ENCODE measurements at regions not wholly inside any gene's neighbourhood (a gene's known extent, or its start where the extent isn't known, plus 50 kb on each side); places are given as distances from the start of the nearest gene placed in this dataset.

DNA sequence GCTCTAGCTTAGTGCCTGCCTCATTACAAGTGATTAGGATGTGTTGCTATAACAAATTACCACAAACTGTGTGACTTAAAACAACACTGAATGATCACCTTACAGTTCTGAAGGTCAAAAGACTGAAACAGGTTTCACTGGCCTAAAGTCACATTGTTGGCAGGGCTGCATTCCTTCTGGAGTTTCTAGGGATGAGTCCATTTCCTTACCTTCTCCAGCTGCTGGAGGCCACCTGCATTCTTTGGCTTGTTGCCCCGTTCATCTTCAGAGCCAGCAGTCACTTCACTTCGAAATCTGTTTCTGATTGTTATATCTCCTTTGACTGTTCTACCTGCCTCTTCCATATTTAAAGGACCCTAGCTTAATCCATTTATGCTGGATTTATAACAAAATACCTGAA lies 69.4 kb upstream of the MTPN start:
- no peak overlapping the region for H3K4me3 ChIP-seq (ENCODE audit: low read depth, low read length)
- ChIA-PET CTCF (no interaction called here), POLR2A (no interaction called here)
- no peak for DNase-seq (ENCODE audit: low read depth, low spot score)
- TF ChIP-seq, protein P1, sequence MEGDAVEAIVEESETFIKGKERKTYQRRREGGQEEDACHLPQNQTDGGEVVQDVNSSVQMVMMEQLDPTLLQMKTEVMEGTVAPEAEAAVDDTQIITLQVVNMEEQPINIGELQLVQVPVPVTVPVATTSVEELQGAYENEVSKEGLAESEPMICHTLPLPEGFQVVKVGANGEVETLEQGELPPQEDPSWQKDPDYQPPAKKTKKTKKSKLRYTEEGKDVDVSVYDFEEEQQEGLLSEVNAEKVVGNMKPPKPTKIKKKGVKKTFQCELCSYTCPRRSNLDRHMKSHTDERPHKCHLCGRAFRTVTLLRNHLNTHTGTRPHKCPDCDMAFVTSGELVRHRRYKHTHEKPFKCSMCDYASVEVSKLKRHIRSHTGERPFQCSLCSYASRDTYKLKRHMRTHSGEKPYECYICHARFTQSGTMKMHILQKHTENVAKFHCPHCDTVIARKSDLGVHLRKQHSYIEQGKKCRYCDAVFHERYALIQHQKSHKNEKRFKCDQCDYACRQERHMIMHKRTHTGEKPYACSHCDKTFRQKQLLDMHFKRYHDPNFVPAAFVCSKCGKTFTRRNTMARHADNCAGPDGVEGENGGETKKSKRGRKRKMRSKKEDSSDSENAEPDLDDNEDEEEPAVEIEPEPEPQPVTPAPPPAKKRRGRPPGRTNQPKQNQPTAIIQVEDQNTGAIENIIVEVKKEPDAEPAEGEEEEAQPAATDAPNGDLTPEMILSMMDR (IDR thresholded peaks at IDR 0.05; ENCODE audit: insufficient read depth, low read length, missing control alignments) = no peak

DNA sequence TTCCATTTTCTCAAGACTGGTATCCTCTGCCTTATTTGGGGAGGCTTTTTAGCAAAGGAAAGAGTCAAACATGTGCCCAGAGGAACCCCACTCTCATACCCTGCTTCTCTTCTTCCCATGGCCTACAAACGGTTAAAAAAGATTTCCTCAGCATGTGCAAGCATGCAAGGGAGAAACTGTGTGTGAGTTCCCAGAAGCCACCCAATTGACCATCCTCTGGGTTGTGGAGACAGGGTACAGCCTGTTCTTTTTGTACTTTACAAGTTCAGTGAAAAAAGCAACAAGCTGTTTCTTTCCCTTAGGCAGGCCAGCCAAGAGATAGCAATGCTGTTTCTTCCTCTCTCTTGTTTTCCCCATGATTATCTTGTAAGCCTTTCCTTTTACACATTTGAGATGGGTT lies 68.8 kb upstream of the MTPN start:
- CTCF ChIA-PET = no interaction called here
- POLR2A ChIA-PET = no interaction called here
- TF ChIP-seq, protein P1 (IDR thresholded peaks at IDR 0.05; ENCODE audit: insufficient read depth, low read length, missing control alignments) = no peak
- no peak overlapping the region for H3K4me3 ChIP-seq (ENCODE audit: low read depth, low read length)
- no peak for DNase-seq (ENCODE audit: low read depth, low spot score)

DNA sequence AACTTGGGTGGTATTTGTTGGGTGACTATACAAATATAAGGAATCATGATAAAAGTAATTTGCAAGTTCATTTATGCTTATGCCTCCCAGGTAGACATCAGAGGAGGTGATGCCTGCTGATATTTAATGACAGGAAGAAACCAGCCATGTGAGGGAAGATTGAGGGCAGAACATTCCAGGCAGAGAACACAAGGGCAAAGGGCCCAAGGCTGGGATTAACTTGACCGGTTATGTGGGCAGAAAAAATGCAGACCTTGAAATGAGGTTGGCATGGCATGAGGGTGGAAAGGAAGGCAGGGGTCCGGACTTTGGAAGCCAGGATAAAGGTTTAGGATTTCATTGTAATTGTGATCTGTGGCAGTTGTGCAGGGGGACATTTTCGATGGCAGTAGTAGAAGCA lies 68.0 kb upstream of the MTPN start:
- TF ChIP-seq, protein P1 (IDR thresholded peaks at IDR 0.05; ENCODE audit: insufficient read depth, low read length, missing control alignments) = no peak
- CTCF ChIA-PET = no interaction called here
- no peak for DNase-seq (ENCODE audit: low read depth, low spot score)
- POLR2A ChIA-PET = no interaction called here
- no peak overlapping the region for H3K4me3 ChIP-seq (ENCODE audit: low read depth, low read length)

DNA sequence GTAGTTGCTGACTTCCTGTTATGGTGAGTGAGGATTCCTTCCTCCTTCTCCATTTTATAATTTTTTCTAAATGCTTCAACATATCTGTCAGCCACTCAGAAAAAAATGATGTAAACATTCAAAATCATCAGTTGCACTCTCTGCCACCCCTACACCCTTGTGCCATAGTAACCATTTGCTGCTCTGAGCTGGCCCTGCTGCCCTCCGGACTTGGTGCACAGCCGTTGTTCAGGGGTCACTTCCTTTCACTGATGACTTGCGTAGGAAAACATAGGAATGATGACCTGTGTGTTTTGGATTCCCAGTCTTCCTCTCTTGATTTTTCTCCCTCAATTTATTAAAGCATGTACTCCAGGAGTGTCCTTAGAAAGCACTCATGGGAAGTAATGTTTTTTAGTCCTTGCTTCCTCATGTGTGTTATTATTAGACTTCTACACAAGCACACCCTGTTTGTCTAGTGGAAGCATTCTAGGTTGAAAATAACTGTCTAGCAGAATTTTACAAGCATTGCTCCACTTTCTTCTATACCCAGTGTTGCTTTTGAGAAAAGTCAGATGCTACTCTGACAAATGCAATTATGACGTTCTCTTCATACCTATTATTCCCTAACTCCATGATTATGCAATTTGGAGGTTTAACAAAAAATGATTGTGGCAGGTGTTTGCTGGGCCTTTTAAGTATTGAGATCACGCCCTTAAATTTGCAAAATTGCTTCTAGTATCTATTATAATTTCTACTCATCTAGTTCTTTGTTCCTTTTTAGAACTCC lies 62.6 kb upstream of the MTPN start:
- no peak for DNase-seq (ENCODE audit: low read depth, low spot score)
- POLR2A ChIA-PET = no interaction called here
- TF ChIP-seq, protein P1 (IDR thresholded peaks at IDR 0.05; ENCODE audit: insufficient read depth, low read length, missing control alignments) = no peak
- CTCF ChIA-PET = no interaction called here
- no peak overlapping the region for H3K4me3 ChIP-seq (ENCODE audit: low read depth, low read length)

DNA sequence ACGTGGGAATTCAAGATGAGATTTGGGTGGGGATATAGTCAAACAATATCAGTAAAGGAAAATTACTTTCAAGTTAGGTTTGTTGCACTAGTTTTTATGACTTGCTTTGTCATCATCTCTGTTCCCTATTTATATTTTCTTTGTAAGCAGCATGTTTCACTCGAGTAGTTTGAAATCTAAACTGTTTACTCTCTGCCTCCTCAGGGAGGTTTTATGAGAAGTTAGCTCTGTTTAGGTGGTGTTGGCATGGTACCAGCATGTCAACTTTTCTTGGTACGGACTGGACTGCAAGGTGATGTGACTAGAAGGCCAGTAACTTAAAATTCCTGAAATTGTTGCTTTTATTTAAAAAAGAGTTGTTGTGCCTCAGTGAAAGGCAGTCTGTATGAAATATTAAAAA lies 59.2 kb upstream of the MTPN start:
- ChIA-PET CTCF (no interaction called here), POLR2A (no interaction called here)
- TF ChIP-seq, protein P1 (IDR thresholded peaks at IDR 0.05; ENCODE audit: insufficient read depth, low read length, missing control alignments) = no peak
- H3K4me3 ChIP-seq (ENCODE audit: low read depth, low read length) = no peak overlapping the region
- DNase-seq (ENCODE audit: low read depth, low spot score) = no peak

DNA sequence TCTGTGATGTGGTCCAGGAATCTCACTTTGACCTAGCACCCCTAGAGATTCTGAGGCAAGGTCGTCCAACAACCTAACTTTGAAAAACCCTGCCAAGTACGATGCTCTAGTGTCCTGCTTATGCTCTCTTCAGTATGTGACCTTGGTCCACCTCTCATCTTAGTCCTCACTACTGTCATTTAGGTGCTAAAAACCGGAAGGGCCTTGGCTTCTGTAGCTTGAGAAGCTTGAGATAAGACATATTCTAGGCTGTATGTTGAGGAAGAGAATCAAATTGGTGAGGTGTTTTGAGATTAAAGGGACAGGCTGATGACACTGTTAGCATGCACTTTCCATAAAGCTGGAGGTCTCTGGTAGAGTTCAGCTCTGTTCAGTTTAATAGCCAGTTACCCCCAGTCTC lies 57.0 kb upstream of the MTPN start:
- TF ChIP-seq, protein P1 (IDR thresholded peaks at IDR 0.05; ENCODE audit: insufficient read depth, low read length, missing control alignments) = no peak
- H3K4me3 ChIP-seq (ENCODE audit: low read depth, low read length) = no peak overlapping the region
- DNase-seq (ENCODE audit: low read depth, low spot score) = no peak
- ChIA-PET POLR2A (no interaction called here), CTCF (interaction anchor here (1.4 kb wide), 1 partner anchor 9 kb away, joined by 4 read pairs; no protein-coding TSS in a partner anchor)
